ENCODE measurements at regions not wholly inside any gene's neighbourhood (a gene's known extent, or its start where the extent isn't known, plus 50 kb on each side); places are given as distances from the start of the nearest gene placed in this dataset.

- DNase-seq (ENCODE audit: low read depth, low spot score) = no peak
- no peaks in the 10 kb centered on the region for H3K4me1 ChIP-seq (ENCODE audit: control insufficient read depth, extremely low read depth, insufficient read depth, low read length)
- no peaks in the 10 kb centered on the region for H3K36me3 ChIP-seq (ENCODE audit: control insufficient read depth in 2 of 2, extremely low read depth in 1 of 2, insufficient read depth in 2 of 2, low read length in 2 of 2)
- no peak overlapping the region for H3K4me2 ChIP-seq (ENCODE audit: insufficient read depth, low read length)
- no peaks in the 10 kb centered on the region for H3K9me1 ChIP-seq (replicated peaks; ENCODE audit: control insufficient read depth, extremely low read depth, insufficient read depth, low read length)
- intact Hi-C loops (cut with micrococcal nuclease) = no loop called here
- POLR2A ChIA-PET = no interaction called here
- BruUV-seq (replicated peaks) = no TSS peak
- no peak for FAIRE-seq
- H3K9me3 ChIP-seq (replicated peaks; ENCODE audit: control insufficient read depth, insufficient read depth, low read length) = no peaks in the 10 kb centered on the region
- H3K4me3 ChIP-seq (replicated peaks in 1 of 3; ENCODE audit: insufficient read depth in 1 of 3, low read depth in 1 of 3, low read length in 3 of 3) = no peak overlapping the region
- H3K79me2 ChIP-seq (ENCODE audit: control insufficient read depth, insufficient read depth, low read length) = no peaks in the 10 kb centered on the region
- TF ChIP-seq CTCF (IDR thresholded peaks at IDR 0.05; ENCODE audit: extremely low read depth in 1 of 2, insufficient read depth in 1 of 2, low read depth in 1 of 2, low read length in 2 of 2) (no peak), EZH2 (IDR thresholded peaks at IDR 0.05; ENCODE audit: borderline replicate concordance, low read depth, low read length, severe bottlenecking) (no peak), GATA2 (IDR thresholded peaks at IDR 0.05; ENCODE audit: insufficient read depth, insufficient read length, low read depth, low read length) (no peak), POLR2A (IDR thresholded peaks at IDR 0.05; ENCODE audit: low read depth, low read length) (no peak), JUN (IDR thresholded peaks at IDR 0.05; ENCODE audit: borderline replicate concordance, insufficient read depth, insufficient read length, low read depth) (no peak), FOS (IDR thresholded peaks at IDR 0.05; ENCODE audit: borderline replicate concordance, insufficient read depth, low read length) (no peak), POLR2AphosphoS5 (IDR thresholded peaks at IDR 0.05; ENCODE audit: insufficient read depth, low read depth, low read length) (no peak), MAX (IDR thresholded peaks at IDR 0.05; ENCODE audit: insufficient read depth, insufficient read length) (no peak), MYC (IDR thresholded peaks at IDR 0.05; ENCODE audit: low read depth, low read length) (no peak)
- H2AFZ ChIP-seq (ENCODE audit: low read depth, low read length) = no peak overlapping the region
- no peaks in the 10 kb centered on the region for H4K20me1 ChIP-seq (replicated peaks; ENCODE audit: control insufficient read depth, extremely low read depth, insufficient read depth, low read length)
- H3K27ac ChIP-seq (ENCODE audit: insufficient read depth, low read depth, low read length) = no peak overlapping the region
- no peaks in the 10 kb centered on the region for H3K27me3 ChIP-seq (ENCODE audit: control insufficient read depth in 2 of 2, insufficient read depth in 2 of 2, low read length in 2 of 2)
- no peak overlapping the region for H3K9ac ChIP-seq (replicated peaks; ENCODE audit: extremely low read depth, insufficient read depth, low read length)
- dilution Hi-C loops (cut with MboI; ENCODE audit: extremely low pct_ligation_motif_present, low sequenced_read_pairs) = no loop called here
- CTCF ChIA-PET = interaction anchor here (1.7 kb wide), 1 partner anchor 8 kb away, joined by 6 read pairs; no protein-coding TSS in a partner anchor
Measured at GRCh38 chr6:4367643-4368042, 232.3 kb upstream of the ECI2 start.
